ENCODE measurements at regions not wholly inside any gene's neighbourhood (a gene's known extent, or its start where the extent isn't known, plus 50 kb on each side); places are given as distances from the start of the nearest gene placed in this dataset.

DNA sequence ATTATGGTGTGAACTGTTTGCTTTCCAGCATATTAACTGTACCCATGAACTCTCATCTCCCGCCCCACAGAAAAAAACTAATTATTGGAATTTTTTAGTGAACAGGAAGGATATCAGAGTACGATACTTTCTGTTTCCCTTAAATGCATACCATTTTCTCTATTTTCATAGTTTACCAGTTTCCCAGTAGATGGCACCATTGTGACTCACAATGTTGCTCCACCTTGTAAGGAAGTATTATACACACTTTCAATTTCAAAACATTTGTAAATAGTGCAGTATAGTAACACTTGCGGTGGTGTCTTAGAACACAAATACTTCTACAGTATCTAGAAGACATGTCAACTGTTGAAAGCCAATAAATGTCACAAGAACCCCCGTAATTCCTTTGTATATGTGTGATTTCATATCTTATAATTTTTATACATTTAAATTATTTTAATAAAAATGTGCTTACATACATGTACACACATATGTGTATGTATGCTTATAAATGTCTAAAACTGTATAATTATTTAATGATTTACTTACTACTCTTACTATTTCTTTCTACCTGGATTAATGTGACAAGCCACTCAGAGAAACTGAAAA lies 167.3 kb downstream of the SLIT2 start:
- no peak for DNase-seq (ENCODE audit: low spot score)
- Mint-ChIP-seq H3K27ac (ENCODE audit: unreplicated experiment) (no peak overlapping the region), H3K27me3 (ENCODE audit: unreplicated experiment) (no peaks in the 10 kb centered on the region), H3K36me3 (ENCODE audit: low read depth, unreplicated experiment) (no peaks in the 10 kb centered on the region), H3K9me3 (ENCODE audit: unreplicated experiment) (no peaks in the 10 kb centered on the region), H3K4me3 (ENCODE audit: unreplicated experiment) (no peak overlapping the region), H3K4me1 (ENCODE audit: unreplicated experiment) (no peaks in the 10 kb centered on the region)
- TF ChIP-seq, protein P1, sequence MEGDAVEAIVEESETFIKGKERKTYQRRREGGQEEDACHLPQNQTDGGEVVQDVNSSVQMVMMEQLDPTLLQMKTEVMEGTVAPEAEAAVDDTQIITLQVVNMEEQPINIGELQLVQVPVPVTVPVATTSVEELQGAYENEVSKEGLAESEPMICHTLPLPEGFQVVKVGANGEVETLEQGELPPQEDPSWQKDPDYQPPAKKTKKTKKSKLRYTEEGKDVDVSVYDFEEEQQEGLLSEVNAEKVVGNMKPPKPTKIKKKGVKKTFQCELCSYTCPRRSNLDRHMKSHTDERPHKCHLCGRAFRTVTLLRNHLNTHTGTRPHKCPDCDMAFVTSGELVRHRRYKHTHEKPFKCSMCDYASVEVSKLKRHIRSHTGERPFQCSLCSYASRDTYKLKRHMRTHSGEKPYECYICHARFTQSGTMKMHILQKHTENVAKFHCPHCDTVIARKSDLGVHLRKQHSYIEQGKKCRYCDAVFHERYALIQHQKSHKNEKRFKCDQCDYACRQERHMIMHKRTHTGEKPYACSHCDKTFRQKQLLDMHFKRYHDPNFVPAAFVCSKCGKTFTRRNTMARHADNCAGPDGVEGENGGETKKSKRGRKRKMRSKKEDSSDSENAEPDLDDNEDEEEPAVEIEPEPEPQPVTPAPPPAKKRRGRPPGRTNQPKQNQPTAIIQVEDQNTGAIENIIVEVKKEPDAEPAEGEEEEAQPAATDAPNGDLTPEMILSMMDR (IDR thresholded peaks at IDR 0.05; ENCODE audit: unreplicated experiment): peak; percentile 25

DNA sequence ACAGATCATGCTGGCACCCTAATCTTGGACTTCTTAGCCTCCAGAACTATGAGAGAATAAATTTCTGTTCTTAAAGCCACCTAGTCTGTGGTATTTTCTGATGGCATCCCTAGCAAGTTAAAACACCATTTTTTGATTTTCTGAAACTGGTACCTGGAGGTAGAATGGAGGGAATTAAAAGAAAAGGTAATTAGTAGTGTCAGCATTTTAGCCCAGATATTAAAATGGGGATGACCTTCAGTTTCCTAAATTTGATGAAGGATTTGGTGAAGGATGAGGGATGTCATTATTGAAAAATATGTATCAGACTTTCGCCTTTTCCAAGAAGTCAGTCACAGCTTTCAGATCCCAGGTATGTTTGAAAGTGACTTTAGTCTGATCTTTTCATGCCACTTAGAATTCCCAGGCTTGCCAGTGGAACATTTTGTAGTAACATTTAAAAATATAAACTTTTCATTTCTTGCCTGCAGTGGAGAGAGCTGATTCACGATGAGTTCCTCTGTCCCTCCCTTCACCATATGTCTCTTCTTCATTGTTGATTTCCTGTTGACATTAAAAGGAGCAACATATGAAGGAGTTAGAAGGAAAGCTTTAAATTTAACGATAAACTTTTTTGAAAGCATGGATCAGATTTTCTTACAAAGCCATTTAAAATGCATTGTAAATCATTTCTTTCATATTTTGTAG lies 169.4 kb downstream of the SLIT2 start:
- TF ChIP-seq, protein P1 (IDR thresholded peaks at IDR 0.05; ENCODE audit: unreplicated experiment): no peak
- Mint-ChIP-seq H3K9me3 (ENCODE audit: unreplicated experiment) (no peaks in the 10 kb centered on the region), H3K36me3 (ENCODE audit: low read depth, unreplicated experiment) (no peaks in the 10 kb centered on the region), H3K4me1 (ENCODE audit: unreplicated experiment) (no peaks in the 10 kb centered on the region), H3K27me3 (ENCODE audit: unreplicated experiment) (no peaks in the 10 kb centered on the region), H3K4me3 (ENCODE audit: unreplicated experiment) (no peak overlapping the region), H3K27ac (ENCODE audit: unreplicated experiment) (no peak overlapping the region)
- no peak for DNase-seq (ENCODE audit: low spot score)

DNA sequence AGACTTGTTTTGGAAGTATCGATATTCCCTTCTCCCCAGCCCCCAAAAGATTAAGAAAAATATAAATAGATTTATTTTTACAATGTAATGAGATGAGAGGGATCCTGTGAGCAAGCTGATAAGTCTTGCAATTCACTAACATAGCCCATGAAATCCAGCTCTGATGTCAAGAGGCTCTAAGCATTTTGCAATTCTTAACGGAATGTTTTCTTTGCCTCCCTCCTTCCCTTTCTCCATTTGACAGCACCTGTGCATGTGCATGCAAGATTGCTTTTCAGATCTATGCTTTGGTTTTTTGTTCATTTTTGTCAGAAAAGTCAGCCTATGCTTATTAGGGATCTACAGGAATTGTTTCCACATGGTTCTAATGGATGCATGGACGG lies 169.9 kb downstream of the SLIT2 start:
- Mint-ChIP-seq H3K27ac (ENCODE audit: unreplicated experiment) (no peak overlapping the region), H3K9me3 (ENCODE audit: unreplicated experiment) (no peaks in the 10 kb centered on the region), H3K27me3 (ENCODE audit: unreplicated experiment) (no peaks in the 10 kb centered on the region), H3K4me3 (ENCODE audit: unreplicated experiment) (no peak overlapping the region), H3K4me1 (ENCODE audit: unreplicated experiment) (no peaks in the 10 kb centered on the region), H3K36me3 (ENCODE audit: low read depth, unreplicated experiment) (no peaks in the 10 kb centered on the region)
- TF ChIP-seq, protein P1 (IDR thresholded peaks at IDR 0.05; ENCODE audit: unreplicated experiment): no peak
- DNase-seq (ENCODE audit: low spot score): no peak

DNA sequence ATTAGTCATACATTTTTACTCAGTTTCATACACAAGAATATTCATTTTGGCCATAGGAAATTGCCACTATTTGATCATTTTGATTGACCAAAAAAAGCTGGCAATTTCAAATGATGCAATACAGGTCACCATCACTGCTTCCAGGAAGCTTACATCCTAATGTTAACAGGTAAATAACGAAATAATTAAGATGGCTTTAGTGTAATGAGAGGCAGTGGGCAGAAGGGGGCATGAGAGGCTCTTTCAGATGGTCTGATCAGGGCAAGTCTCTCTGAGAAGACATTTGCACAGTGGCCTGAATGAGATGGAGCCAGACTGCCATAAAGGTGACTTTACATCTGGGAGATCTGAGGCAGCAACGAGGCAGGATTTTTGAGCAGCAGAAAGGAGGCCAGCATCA lies 170.7 kb downstream of the SLIT2 start:
- Mint-ChIP-seq H3K4me3 (ENCODE audit: unreplicated experiment) (no peak overlapping the region), H3K36me3 (ENCODE audit: low read depth, unreplicated experiment) (no peaks in the 10 kb centered on the region), H3K9me3 (ENCODE audit: unreplicated experiment) (no peaks in the 10 kb centered on the region), H3K27me3 (ENCODE audit: unreplicated experiment) (no peaks in the 10 kb centered on the region), H3K4me1 (ENCODE audit: unreplicated experiment) (no peaks in the 10 kb centered on the region), H3K27ac (ENCODE audit: unreplicated experiment) (no peak overlapping the region)
- peak; percentile 69 for DNase-seq (ENCODE audit: low spot score)
- TF ChIP-seq, protein P1 (IDR thresholded peaks at IDR 0.05; ENCODE audit: unreplicated experiment): peak; percentile 74

DNA sequence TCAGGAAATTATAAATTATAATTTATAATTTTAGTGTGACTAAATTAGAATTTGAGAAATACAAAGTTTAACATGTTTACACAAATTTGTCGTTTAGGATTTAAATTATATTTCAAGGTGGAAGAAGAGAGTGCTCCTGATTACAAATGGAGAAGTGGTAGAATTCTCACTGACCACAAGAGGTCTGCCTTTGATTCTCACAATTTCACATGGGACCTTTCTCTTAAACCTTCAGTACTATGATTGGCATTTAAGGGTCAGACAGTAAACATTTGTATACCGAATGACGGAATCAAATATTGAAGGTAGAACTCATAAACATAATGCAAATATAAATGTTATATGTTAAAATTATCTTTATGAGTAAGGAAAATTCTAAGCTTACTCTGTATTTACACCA lies 171.7 kb downstream of the SLIT2 start:
- TF ChIP-seq, protein P1 (IDR thresholded peaks at IDR 0.05; ENCODE audit: unreplicated experiment): no peak
- no peaks in the 10 kb centered on the region for H3K4me1 Mint-ChIP-seq (ENCODE audit: unreplicated experiment)
- no peaks in the 10 kb centered on the region for H3K27me3 Mint-ChIP-seq (ENCODE audit: unreplicated experiment)
- H3K9me3 Mint-ChIP-seq (ENCODE audit: unreplicated experiment): no peaks in the 10 kb centered on the region
- no peak overlapping the region for H3K27ac Mint-ChIP-seq (ENCODE audit: unreplicated experiment)
- DNase-seq (ENCODE audit: low spot score): no peak
- no peak overlapping the region for H3K4me3 Mint-ChIP-seq (ENCODE audit: unreplicated experiment)
- no peaks in the 10 kb centered on the region for H3K36me3 Mint-ChIP-seq (ENCODE audit: low read depth, unreplicated experiment)
